ENCODE measurements at regions not wholly inside any gene's neighbourhood (a gene's known extent, or its start where the extent isn't known, plus 50 kb on each side); places are given as distances from the start of the nearest gene placed in this dataset. TPM values are rescaled to one million over a fixed set of nuclear protein-coding genes. Genes with fewer than 3 reads are reported as not detected.

- no peak for DNase-seq (ENCODE audit: missing footprints)
- ATAC-seq, result no peak
- intact Hi-C loops (cut with DNase I), result no loop called here
Observed at GRCh38 chr9:90546200-90546599, 96.4 kb downstream of the DIRAS2 start.

DNA sequence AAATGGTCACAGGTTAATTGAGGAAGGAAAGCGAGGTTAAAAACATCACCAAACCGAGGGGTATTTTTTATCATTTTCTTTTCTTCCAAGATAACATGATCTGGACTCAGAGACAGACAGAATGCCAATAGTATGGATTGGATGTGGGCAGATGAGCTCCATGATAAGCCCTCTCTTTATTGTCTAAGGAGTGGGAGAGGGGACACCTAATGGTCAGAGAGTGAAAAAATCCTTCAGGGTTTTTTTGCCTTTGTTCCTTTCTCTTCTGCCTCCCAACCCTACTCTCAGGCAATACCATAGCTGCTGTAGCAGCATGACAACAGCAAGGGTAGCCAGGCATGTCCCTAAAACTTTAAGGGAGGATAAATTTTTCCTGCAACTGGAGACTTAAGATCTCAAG lies 94.7 kb downstream of the DIRAS2 start:
- ATAC-seq (no peak), DNase-seq (ENCODE audit: missing footprints) (no peak)

DNA sequence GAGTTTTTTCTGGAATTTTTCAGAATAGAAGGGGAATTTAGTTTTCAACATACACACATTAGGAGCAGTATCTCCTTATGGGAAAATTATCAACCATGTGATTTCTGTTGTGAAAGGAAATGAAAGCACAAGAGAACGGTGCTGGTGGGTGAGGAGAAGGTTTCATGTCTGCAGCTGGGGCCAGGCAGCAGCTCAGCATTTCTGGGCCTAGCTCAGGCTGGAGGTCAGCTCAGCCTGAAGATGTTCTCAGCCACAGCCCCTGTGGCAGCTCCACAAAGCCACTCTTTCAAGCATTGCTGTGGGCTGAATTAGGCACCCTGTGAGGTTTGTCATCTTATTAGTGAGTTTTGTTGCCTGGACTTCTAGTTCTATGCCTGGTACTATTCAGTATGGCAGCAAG lies 90.3 kb downstream of the DIRAS2 start:
- intact Hi-C loops (cut with DNase I), result no loop called here
- no peak for DNase-seq (ENCODE audit: missing footprints)
- ATAC-seq, result no peak

More for the DNA sequence above, 94.7 kb downstream of the DIRAS2 start:
- intact Hi-C loops (cut with DNase I), result no loop called here

GRCh38 chr9:90555351-90556057 lies 87.1 kb downstream of the DIRAS2 start:
- intact Hi-C loops (cut with DNase I), result no loop called here
- ATAC-seq (no peak), DNase-seq (ENCODE audit: missing footprints) (no peak)

DNA sequence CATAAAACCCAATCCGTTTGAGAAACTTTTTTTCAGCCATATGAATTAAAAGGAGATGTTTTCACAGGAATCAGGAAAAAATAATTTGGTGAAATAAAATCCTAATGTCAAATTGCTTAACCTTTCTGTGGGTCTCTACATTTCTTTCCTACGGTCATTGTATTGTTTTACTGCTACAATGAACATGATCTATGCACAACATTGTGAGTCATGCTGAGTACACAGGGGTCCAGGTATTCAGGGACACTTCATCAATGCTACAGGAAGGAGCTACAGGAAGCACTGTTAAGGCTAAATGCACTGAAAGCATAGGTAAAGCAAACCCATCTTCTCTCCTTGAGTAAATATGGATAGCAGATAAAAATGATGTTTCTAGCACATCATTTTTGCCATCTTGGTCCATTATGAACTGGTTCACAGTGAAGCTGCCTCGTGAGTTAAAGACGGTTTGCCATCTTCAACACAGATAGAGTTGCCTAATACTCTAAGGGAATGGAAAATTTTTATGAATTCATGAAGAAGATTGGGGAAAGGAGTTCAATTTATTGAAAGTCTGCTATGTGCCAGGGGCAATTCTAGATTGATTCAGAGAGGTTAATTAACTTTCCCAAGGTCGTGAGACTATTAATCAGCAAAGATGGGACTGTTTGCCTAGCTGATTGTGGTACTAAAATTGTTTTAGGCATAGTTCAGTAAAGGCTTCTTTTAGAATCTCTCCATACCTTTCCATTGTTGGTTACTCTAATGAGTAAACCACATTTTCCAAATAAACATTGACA lies 85.5 kb downstream of the DIRAS2 start:
- ATAC-seq, result no peak

DNA sequence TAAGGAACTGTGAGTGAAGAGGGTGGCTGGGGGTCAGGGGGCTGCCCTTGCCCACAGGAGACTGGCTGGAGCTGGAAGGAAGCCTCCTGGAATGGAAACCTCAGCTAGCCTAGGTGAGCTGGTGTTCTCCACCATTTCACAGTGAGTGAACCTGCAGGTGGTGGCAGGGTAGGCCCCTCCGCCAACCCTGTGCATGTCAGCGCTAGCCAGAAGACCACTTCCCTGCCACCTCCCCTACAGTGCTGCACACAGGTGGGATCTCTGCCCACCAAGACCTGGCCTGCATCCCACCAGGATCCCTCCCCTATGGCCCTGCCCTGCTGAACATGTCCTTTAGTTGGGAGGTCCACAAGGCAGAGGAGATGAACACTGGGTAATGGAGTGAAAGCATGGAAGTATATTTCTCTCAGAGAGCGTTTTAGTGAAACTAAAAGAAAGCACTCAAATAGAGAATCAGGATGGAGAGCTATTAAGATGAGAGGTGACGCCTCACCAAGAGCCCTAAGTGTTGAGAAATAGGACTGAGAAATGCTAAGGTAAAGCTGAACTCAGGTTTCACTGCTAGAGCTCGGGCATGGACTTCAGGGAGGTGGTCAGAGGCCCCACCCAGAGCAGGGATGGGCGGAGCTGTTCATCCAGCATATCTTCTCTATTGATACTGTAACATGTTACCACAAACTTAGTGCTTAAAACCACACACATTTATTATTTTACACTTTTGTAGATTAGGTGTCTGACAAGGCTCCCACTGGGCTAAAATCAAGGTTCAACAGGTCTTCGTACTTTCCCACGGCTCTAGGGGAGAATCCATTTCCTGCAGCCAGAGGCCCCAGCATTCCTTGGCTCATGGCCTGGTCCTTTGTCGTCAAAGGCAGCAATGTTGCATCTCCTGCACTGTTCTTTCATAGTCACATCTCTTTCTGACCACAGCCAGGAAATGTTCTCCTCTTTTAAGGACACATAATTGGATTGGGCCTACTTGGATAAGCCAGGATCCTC lies 83.2 kb downstream of the DIRAS2 start:
- DNase-seq (ENCODE audit: missing footprints) (no peak), ATAC-seq (no peak)
- intact Hi-C loops (cut with DNase I), result no loop called here

More for the DNA sequence above, 85.5 kb downstream of the DIRAS2 start:
- intact Hi-C loops (cut with DNase I), result no loop called here
- no peak for DNase-seq (ENCODE audit: missing footprints)

Small RNA genes in the stretch of these regions (microRNA-seq; reads per million reads assigned to microRNA genes)
- not detected for gene MIR4290
